T-helper 2 cell treated with Interferon-gamma antibody and Interleukin-4, amounts not matched to agents 100 ng/mL and 5 ng/mL, for 36 hours (primary cell): ENCODE measurements at regions not wholly inside any gene's neighbourhood (a gene's known extent, or its start where the extent isn't known, plus 50 kb on each side); places are given as distances from the start of the nearest gene placed in this dataset.
"Not testable (repeated sequence)": the region's sequence is repeated elsewhere in the genome, so short reads cannot be mapped to it uniquely, and the experiment has no call there.

ENCODE experiments used
- intact Hi-C: fragments of 100-400 bp; cut with micrococcal nuclease; formaldehyde crosslinking; loops from one replicate; pipeline ENCODE4 v1.15.1; 2023

DNA sequence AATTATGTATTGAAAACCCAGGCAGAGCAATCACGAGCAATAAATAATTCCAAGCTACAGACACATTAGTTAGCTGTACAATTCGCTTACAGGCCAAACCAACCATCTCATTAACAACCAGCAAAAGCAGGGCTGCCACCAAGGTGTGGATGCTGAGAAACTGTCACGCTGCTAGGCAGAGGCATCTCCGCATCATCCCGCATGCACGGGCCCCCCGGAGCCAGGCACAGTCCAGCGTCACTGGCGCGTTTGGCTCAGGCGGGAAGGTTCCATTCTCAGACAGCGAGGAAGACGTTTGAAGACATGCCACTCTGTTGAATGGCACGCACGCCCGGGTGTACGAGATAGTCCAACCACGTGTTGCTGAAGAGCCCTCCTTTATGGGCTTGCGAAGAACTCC lies 184.0 kb downstream of the OLFM1 start:
- intact Hi-C loops = no loop called here

DNA sequence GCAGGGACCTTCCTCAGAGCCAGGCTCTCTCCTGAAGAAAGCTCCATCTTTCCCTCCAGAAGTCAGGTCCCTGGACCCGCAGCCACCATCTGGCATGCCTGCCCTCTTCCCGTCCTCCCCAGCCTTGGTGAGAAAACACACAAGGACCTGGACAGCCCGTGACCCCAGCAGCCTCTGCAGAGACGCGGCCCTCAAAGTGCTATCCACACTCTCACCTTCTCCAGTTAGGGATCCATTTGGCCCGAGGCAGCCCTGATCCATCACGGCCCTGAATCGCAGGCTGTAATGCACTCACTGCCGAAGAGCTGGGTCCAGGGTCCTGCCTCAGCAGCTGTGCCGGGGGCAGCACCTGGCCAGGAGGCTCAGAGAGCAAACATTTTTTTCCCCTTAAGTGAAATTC lies 185.1 kb downstream of the OLFM1 start:
- intact Hi-C loops = no loop called here

DNA sequence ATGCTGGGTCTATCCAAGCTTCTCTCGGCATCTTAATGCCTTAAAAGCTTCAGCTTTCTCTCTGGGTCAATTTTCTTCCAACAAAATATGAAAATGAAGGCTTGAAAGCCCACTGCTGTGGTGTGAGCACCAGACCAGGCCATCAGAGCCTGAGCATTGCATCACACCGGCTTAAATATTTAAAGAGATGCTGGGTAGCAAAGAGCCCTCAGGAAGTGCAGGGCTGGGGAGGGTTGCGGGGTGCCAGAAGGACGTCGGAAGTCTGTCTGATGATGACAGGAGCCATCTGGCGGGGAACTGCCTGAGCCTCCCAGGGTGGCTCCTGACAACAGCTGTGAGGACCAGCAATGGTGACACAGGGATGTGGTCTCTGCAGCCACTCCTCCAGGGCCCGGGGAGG lies 185.5 kb downstream of the OLFM1 start:
- intact Hi-C loops = no loop called here

DNA sequence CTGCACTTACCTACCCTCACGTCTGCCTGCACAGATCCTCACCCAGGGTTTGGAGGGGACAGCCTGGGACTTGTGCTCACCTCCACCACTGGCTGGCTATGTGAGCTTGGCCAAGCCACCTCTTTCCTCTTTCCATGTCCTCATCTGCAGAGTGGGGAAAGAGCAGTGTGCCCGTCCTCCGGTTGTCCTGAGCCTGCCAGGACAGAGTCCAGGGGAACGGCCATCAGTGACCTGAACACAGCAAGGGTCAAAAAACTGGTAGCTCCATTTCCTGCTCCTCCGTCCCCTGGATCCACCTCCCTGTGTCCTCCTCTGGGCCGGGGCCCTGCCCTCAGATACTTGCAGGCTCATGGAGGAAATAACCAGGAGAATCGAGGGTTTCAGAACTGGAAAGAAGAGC lies 187.7 kb downstream of the OLFM1 start:
- intact Hi-C loops = no loop called here

DNA sequence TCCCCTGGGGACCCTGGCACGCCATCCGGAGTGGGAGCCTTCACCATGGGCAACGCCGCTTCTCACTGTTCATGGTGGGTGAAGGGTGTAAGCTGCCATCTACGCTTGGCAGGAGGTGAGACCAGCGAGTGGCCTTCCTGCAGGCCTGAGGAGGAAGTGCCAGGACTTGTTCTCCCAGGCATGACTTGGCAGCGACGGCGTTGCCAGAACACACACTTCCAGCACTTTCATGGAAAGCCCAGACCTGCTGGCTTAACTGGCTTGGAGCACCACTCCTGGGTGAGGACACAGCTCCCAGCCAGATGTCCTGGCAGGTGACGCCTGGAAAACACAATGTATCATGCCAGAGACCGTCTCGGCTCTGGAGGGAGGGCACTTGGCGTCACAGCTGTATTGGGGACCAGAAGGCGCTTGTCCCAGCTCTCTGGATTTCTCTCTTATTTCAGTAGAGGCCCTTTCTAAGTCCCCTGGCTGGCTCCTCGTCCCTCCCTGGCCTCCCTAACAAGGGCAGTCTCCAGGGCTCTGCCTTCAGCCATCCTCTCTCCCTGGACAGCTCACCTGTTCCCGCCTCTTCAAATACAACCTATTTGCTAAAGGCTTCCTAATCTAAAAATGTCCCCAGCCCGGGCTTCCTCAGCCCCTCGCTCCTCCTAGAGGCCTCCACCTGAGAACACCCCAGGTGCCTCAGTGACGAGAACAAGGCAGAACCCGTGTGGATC lies 188.3 kb downstream of the OLFM1 start:
- intact Hi-C loops = no loop called here

DNA sequence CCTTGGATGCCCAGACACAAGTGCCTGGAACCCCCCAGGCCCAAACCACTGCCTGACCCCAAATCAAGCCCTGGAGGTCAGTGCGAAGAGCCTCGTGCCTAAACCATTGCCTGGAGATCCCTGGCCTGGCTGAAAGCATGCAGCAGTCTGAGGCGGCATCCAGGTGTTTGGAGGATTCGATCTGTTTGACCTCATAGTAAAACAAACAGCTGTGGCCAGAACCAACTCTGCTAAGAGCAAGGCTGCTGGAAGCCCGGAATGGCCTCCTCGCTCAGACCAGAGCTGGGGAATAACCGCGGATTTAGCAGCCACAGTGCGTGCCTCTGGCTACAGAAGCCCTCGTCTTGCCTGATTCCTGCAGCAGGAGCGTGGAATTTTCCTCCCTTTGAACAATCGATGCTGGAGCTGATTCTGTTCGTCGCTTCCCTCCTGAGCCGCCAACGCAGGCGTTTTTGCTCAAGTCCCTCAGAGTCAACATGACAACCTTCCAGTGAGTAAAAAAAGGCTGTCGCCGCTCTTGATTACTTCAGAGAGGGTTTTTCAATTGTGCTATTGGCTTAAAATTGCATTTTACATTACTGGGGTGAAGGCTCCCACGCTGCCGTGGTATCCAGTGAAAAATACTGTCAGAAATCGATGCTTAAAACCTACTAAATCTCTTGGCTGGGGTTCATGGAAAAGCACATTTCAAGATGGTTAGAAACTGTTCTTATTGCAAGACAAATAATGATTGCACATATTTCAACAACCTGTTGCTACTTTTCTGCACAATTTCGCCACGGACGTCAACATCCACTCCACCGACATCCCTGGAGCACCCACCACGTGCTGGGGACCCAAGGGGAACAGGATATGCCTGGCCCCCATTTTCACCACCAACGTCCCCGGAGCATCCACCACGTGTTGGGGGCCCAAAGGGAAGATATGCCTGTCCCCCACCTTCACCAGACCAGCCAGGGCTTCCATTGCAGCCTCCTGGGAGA lies 190.0 kb downstream of the OLFM1 start:
- intact Hi-C loops = no loop called here

DNA sequence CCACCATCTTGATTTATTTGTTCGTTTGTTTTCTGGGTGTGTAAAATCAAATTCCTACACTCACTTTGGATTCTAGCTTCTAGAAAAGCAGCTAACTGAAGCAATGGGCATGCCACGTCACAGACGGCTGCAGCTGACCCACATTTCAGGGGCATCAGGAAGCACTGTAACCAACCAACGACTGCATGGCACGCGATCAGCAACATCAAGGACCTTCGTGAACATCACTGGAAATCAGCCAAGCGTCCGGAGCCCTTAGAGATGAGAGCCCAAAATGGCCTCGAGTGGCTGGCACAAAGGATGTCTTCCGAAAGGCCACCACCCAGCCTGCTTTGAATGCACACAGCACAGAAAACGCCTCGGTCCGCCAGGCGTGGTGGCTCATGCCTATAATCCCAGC lies 191.1 kb downstream of the OLFM1 start:
- intact Hi-C loops = no loop called here

DNA sequence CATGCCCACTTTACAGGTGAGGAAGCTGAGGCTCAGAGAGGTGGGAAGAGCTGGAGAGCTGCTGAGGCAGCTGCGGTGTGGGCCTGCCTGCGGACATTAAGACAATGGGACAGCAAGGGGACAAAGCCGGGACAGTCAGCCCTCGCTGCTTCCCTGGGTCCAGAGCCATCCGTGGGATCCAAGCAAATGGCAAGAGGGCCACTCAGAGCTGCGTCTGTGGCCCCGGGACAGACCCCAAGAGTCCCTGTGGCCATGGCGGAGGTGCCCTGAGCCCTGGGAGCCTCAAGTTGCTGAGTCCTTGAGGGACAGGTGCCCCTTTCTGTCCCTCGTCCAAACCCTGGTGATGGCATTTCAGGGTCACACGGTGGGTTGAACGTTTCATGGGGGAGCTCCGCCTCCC lies 191.9 kb downstream of the OLFM1 start:
- intact Hi-C loops = no loop called here

DNA sequence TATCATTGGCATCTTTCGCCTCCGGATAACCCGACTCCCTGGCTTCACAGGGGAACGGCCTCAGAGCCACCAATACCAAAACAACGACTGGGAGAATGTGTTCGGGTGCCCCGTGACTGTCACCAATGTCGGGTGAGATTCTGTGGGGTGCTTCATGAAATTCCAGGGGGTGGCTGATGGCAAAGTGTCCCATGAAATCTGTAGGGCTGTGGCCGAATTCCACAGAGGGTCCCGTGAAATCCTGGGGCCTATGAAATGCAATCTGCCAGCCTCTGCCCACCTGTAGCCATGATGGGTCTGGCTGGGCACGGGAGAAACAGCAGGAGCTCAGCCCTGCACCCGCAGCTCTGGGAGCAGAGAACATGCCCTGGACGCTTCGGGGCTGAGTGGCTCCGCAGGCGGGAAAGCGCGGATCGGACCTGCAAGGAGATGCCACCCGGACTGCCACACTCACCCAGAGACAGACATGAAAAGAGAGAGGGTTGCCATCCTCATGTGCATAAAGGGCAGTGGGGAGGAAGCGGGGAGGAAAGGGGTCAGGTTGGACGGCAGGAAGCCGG lies 192.4 kb downstream of the OLFM1 start:
- intact Hi-C loops = no loop called here

DNA sequence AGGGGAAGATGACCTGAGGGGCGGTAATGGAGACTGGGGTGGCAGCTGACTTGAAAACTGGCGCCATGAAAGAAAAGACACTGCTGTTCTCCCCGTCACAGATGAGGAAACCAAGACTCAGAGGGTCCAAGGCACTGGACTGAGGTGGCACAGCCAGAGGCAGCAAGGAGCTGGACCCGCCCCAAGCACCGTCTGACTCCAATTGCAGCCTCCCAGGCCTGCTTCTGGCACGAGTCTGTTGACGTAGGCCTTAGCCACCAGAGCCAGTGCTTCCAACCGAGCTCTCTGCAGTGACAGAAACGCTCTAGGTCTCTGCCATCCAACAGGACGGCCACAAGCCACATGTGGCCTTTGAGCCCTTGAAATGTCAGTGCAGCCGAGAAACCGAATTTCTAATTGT lies 193.2 kb downstream of the OLFM1 start:
- intact Hi-C loops = no loop called here

DNA sequence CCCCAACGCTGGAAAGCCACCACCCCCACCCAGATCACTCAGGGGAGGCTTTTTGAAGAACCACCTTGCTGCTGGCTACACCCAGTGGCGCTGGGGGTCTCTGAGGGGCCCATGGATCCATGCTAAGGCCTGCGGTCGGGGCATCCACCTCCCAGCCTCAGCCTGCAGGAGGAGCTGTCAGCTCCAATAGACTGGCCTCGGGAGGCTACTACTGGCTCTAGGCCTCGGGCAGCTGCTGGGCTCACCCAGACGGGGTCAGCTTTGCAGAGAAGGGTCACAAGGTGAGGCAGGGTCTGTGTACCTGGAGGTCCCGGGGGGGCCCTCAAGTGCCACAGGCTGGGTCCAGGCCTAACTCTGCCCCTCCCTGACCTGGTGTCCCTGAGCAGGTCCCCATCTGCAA lies 193.7 kb downstream of the OLFM1 start:
- intact Hi-C loops = no loop called here

DNA sequence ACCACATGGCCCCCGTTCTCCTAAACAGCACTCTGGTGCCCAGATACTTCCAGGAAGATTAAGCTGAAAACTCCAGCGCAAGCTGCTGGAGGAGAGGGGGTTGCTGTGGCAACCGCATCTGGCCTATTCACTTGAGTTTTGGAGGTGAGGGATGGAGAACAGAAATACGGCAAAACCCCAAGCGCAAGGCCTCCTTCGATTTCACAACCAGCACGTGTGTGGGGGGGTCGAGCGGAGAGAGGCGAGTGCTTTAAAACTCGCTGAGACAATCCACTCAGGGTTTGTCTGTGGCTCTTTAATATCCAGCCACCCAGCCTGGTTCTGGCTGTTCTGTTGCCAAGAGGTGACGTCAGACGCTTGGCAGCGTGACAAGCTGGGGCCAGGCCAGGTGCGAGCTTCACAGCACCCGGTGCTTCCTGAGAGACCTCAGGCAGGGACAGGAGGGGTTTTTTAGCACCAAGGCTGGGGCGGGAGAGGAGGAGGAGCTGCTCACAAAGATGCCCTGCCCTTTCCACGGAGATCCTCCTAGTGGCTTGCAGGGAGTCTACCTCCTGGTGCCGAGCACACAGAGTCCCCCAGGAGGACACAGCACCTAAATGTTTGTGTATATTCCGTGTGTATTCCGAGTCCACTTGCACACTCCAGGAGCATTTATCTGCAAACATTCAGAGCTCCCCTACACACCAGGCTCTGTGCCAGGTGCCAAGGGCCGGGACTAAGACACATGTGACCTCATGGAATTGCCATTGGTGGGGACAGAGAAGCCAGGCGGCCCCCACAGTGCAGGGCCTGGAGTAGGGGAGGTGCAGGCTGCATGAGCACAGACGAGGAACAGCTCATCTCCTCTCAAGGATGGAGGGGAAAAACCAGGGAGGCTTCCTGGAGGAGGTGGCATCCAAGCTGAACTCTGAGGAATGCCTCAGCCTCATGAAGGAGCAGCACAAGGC lies 194.6 kb downstream of the OLFM1 start:
- intact Hi-C loops = no loop called here

DNA sequence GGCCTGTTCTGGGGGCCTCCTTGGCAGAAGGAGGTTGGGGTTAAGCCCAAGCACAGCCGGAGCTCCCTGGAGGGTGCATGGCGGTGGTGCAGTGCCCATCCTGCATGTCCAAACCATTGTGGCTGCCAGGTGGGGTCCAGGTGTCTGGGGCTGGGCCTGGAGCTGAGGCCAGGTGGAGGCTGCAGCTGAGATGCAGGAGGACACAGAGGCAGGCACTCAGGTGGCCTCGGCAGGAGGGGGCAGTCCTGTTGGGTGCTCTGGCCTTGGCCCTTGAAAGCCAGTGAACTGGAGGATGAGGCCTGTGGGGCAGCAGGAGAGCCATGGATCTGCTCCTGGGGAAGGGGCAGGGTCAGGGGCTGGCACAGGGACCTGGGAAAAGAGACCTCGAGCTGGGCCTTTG lies 195.3 kb downstream of the OLFM1 start:
- intact Hi-C loops = no loop called here

DNA sequence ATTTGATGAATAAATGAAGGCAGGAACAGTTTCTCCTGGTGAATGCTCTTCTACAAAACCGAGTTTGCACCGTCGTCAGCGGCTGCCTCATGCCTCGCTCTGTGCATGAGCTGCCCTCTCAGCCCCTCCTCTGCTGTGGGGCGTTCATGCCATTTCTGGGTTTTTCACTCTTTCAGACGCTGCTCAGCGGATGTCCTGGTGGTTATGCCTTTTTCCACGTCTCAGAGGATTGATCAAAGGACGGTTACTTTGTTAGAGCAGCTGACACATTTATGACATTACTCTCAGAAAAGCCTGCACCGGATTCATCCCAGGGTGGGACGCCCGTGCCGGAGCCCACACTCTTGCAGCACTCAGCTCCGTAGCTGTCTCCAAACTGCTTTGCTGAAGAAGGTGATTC lies 195.9 kb upstream of the PPP1R26 start:
- intact Hi-C loops = no loop called here

DNA sequence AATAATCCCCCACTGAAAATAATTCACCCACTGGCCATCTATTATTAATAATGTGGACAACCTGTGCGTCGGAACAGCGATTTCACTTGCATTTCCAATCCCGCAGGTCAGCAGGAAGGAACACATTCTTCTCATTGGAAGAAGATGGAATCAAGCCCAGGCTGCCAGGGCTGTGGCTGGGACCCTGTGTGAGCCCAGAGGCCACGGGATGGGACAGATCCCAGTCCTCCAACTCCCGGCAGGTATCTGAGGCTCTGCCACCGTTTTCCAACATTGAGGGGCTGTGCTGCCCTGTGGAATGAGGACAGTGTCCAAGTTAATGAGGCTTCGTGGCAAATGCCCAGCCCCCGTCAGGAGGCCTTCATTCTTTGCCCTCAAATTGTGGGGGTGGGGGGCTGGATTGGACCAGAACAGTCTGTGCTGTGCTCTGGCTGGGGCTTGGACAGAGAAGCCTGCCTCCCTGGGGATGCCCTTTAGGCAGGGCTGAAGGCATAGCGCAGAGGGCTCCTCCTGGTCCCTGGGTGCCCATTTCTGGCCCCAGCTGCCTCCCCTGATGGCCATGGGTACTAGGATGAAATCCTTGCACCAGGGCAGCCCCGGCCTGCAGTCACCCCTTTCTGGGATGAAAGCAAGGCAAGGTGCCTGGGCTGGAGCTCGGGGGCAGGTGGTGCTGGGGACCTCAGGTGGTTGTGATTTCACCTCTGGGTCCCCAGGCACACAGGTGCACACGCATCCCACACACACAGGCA lies 195.0 kb upstream of the PPP1R26 start:
- intact Hi-C loops = no loop called here

DNA sequence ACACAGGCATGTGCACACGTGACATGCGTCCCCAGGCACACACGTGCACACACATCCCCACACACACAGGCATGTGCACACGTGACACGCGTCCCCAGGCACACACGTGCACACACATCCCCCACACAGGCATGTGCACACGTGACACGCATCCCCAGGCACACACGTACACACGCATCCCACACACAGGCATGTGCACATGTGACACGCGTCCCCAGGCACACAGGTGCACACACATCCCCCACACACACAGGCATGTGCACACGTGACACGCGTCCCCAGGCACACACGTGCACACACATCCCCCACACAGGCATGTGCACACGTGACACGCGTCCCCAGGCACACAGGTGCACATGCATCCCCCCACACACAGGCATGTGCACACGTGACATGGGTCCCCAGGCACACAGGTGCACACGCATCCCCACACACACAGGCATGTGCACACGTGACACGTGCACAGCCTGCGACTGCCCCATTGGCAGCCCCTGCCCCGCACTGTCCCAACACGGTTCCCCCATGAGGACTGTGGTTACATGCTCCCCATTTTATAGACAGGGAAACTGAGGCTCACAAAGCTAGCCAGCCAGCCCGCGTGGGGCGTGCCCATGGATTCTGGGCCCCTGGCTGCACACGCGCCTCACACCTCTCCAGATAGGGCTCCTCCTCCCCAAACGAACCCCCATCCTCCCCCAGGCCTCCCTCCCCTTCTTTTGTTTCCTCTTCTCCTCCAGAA lies 193.2 kb upstream of the PPP1R26 start:
- intact Hi-C loops = not testable (repeated sequence)

DNA sequence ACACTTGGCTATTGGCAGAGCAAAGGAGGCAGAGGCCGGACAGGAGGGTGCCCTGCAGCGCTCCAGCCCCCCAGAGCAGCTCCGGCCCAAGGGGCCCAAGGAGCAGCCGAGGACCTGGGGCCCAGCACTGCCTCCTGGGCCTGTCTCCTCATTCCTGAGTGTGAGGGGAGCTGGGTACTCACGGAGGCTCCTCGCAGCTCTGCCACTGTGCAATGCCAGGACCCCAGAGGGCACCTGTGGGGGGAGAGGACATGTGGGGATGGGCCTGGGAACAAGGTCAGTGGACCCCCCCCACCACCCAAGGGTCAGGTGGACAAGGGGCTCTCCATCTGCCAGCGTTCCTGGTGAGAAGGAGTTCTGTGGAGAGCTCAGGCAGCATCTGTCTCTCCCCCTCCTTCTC lies 192.6 kb upstream of the PPP1R26 start:
- intact Hi-C loops = no loop called here

DNA sequence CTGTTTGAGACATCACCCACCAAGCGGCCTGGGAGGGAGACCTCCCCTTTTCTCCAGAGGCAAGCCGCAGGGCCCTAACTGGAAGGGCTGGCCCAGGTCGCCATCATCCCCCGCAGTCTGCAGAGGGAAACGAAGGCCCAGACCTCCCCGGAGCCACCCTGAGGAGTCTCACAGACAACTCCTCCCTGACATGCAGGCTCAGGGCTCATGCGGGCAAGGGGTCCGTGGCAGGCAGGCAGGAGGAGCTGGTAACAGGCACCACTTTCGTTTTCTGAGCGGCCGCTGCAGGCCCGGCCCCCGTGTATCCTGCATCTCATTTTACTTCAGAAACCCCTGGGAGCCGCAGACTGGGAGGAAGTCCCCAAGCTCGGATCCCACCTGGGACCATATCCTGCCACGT lies 192.0 kb upstream of the PPP1R26 start:
- intact Hi-C loops = no loop called here

DNA sequence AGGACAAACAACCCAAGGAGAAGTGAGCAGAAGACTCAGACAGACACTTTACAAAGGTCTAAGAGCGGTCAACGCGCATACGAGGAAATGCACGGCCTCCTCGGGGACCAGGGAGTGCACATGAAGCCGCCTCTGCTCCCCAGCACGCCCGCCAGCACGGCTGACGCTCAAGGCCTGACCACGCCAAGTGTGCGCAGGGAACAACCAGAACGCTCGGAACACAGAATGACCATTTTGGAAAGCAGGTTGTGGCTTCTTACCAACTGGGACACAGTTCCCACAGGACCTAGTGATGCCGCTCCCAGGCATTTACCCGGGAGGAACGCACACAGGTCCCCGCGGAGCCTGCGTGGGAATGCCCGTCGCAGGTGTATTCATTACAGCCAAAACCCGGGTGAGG lies 191.5 kb upstream of the PPP1R26 start:
- intact Hi-C loops = no loop called here

DNA sequence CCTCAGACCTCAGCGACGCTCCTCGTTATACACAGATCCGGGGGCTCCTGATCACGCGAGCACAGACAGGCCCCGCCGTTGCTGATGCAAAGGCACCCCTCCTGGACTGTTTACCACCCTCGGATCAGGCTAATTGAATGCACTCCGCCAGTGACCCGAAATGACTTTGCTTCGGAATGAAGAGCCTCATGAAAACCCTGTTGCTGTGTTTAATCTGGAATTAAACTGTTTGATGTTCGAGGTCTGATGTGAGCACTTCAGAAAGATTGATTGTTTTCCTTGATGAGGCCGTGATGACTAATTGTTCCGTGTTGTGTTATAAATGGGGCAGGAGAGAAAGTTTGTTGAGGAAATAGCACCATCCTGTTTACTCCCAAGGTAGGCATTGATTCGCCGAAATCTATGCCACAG lies 190.5 kb upstream of the PPP1R26 start:
- intact Hi-C loops = no loop called here
